ENCODE measurements at regions not wholly inside any gene's neighbourhood (a gene's known extent, or its start where the extent isn't known, plus 50 kb on each side); places are given as distances from the start of the nearest gene placed in this dataset.

GRCh38 chr7:94236960-94237359 is 157.7 kb upstream of the COL1A2 start:
- TF ChIP-seq, protein P1, sequence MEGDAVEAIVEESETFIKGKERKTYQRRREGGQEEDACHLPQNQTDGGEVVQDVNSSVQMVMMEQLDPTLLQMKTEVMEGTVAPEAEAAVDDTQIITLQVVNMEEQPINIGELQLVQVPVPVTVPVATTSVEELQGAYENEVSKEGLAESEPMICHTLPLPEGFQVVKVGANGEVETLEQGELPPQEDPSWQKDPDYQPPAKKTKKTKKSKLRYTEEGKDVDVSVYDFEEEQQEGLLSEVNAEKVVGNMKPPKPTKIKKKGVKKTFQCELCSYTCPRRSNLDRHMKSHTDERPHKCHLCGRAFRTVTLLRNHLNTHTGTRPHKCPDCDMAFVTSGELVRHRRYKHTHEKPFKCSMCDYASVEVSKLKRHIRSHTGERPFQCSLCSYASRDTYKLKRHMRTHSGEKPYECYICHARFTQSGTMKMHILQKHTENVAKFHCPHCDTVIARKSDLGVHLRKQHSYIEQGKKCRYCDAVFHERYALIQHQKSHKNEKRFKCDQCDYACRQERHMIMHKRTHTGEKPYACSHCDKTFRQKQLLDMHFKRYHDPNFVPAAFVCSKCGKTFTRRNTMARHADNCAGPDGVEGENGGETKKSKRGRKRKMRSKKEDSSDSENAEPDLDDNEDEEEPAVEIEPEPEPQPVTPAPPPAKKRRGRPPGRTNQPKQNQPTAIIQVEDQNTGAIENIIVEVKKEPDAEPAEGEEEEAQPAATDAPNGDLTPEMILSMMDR (IDR thresholded peaks at IDR 0.05; ENCODE audit: poor library complexity): no peak
- no peak for TF ChIP-seq EZH2phosphoT487 (IDR thresholded peaks at IDR 0.05; ENCODE audit: low read depth, severe bottlenecking, unreplicated experiment)

Measured in hepatocyte (in vitro differentiated cells).